NOMO-1 (cell line): ENCODE measurements at regions not wholly inside any gene's neighbourhood (a gene's known extent, or its start where the extent isn't known, plus 50 kb on each side); places are given as distances from the start of the nearest gene placed in this dataset.

Experiments
- DNase-seq, 2 experiments: peaks; one replicate each; lab custom pipeline; 2025; ENCODE audit not compliant: unreplicated experiment in 2 of 2; lab: John Stamatoyannopoulos, UW

- no peak for DNase-seq
These were observed 402.3 kb downstream of the NUAK1 start for GRCh38 chr12:105736498-105736897.

DNA sequence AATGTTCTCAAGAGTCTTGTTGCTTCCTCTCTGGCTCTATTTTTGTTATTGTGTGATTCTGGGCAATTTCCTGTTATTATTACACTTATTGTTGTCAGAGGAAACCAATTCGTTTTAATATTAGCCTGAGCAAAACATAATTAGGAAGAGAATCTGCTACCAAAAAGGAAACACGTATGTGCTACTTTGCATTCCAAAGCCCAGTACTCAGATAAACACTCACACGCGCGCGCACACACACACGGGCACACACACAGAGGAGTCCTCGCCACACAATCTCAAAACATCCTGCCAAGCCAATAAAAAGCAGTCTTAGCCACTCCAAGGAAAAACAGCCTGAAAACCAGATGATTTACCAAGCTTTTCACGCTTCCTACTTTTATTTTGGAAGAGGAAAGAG is 400.7 kb downstream of the NUAK1 start:
- no peak for DNase-seq

DNA sequence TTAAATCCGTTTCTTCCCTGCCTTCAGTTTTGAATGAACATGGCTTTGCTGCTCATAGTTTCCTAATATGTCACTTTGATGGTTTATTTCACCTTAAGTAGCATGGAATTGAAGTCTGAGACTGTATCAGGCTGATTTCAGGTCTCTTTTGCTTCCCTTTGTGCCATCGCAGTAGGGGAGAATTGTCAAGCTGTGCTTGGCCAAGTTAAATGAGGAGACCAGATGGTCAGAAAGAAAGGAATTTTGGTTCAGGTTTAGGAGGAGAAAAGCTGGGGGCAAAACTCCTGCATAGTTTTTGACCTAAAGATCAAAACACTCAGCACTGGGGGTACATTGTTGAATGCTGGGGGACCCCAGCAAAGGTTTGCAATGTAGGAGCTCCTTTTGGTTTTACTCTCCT is 398.4 kb downstream of the NUAK1 start:
- DNase-seq, result no peak

- no peak for DNase-seq
These were observed 397.6 kb downstream of the NUAK1 start for GRCh38 chr12:105740970-105741725.

GRCh38 chr12:105741786-105742566 is 396.8 kb downstream of the NUAK1 start:
- DNase-seq, result no peak

- no peak for DNase-seq
These were observed 396.2 kb downstream of the NUAK1 start for GRCh38 chr12:105742567-105742874.

GRCh38 chr12:105744371-105745058 is 394.2 kb downstream of the NUAK1 start:
- DNase-seq, result no peak

DNA sequence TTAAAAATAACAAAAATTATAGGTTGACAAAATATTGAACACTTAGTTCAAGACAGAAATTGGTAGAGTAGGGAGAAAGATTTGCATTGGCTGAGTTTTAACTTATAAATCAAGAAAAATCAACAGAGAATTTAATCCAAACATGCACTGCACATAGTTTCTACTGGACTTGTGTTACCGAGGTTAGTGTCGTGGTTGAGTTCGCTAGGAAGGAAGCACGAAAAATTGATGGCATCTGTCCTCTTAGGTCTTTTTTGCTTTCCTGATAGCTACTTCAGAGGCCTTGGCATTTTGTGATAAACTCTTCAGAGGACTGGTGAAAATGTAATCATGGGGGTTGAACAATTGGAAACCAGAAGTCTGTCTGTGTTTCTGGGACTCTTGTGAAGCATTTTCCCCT is 392.9 kb downstream of the NUAK1 start:
- no peak for DNase-seq

DNA sequence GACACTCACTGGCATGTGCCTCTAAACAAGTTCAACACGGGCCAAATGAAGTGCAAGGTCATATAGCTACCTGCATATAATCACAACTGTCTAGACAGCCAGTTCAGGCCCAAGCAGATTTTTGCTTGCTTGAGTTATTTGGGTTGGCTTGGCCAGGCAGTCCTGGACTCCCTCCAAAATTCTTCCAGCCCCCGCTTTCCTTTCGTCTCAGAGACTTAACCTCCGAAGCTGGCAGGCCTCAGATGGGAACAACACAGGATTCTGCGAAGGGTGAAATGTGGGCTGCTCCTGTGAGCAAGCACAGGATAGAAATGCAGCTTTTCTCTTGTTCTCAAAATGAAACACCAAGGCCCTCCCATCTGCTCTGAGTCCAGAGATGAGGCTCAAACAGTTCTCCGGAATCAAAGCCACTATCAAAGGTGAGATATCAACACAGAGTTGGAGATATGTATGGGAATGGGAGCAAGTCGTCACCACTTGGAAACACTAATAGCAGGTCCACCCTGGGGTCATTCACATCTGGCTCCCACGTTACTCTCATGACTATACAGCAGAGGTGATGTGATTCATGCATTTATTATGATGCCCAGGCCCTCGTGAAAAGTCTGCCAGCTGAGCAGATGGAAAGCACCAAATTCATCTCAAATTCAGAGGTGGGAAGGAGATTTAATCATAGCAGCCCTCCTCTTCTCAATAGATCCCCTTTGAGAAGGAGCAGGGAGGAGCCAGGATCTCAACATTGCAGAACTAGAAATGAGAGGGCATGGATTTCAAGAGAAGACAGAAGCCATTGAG is 389.8 kb downstream of the NUAK1 start:
- no peak for DNase-seq

DNA sequence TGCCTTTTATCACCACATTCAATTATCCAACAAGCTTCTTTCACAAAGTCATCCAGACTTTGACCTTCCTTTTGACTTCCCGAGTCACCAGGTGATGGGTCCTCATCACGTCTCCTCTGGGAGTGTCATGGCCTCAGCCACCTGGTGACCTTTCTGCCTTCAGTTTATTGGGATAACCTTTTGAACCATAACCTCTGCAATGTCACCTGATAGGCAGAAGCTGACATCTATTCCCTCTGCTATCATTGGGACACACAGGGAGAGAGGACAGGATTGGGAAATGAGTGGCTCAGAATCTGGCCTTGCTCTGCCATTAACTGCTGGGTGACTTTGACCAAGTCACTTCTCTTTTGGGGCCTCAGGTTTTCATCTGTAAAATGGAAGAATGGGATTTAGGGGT is 388.7 kb downstream of the NUAK1 start:
- DNase-seq, result no peak

- no peak for DNase-seq
These were observed 384.4 kb downstream of the NUAK1 start for GRCh38 chr12:105754313-105754712.

- DNase-seq, result no peak
These were observed 381.8 kb downstream of the NUAK1 start for GRCh38 chr12:105756961-105757360.

DNA sequence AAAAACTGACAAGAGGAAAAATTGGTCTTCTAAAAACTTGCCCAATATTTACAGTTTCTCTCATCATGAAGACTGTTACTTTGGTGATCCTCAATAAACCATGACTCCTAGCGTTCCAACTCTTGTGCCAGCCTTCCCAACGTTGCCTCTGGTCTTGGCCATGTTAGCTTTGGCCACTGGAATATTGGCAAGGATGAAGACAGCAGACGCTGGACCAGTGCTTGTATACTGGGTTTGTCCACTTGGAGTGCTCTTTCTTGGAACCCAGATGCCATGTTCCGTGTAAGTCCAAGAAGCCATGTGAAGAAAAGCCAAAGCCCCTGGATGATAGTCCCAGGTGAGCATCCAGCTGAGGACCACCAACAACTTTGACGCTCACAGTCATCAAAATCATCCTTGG is 379.6 kb downstream of the NUAK1 start:
- DNase-seq, result no peak

GRCh38 chr12:105761075-105761474 is 377.7 kb downstream of the NUAK1 start:
- no peak for DNase-seq

DNA sequence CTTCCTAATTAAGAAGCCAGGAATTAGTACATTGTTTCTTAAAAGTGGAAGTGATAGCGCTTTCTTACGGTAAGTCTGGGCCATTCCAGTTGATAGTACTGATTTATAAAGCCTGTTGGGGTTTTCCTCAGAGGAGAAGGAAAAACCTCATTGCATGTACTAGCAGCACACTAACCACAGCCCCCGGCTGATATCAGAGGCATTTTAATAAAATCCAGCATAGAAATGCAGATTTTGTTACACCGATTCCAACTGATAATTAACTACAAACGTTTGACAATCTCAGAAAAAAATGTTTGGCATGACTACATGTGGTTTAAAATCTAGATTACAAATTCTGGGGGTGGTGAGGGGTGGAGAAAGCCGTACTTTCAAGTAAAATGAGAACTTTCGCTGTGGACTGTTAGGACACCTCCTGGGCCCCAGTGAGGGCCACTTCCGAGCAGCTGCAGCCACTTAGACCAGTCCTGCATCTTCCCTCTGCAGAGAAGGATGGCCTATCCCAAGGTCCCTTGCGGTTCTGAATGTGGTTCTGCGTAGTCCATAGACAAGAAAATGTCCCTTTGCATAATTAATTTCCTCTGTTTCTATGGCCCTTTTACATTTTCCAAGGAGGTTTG is 374.4 kb downstream of the NUAK1 start:
- DNase-seq, result no peak

- DNase-seq, result peak; percentile 60 to 88
These were observed 373.4 kb downstream of the NUAK1 start for GRCh38 chr12:105765053-105766014.

- no peak for DNase-seq
These were observed 372.7 kb downstream of the NUAK1 start for GRCh38 chr12:105766029-105766428.

- no peak for DNase-seq
These were observed 369.3 kb downstream of the NUAK1 start for GRCh38 chr12:105769486-105769885.

GRCh38 chr12:105773471-105773870 is 365.3 kb downstream of the NUAK1 start:
- DNase-seq, result no peak
